SK-N-SH treated with all-trans-retinoic acid at 6 μM for 48 hours (cell line): ENCODE measurements at regions not wholly inside any gene's neighbourhood (a gene's known extent, or its start where the extent isn't known, plus 50 kb on each side); places are given as distances from the start of the nearest gene placed in this dataset.

Experiments
- ATAC-seq: fragments of 200-7000 bp; cut with Tn5 transposase; 3 replicates; pipeline ENCODE4 v1.9.1; 2020; ENCODE audit warnings: mild to moderate bottlenecking, moderate library complexity
- ARNTL ChIP-seq: fragments of 450-650 bp; formaldehyde crosslinking; IDR thresholded peaks from 2 replicates; pipeline ENCODE4 v1.5.0; 2020; ENCODE audit warnings: low read depth, mild to moderate bottlenecking, moderate library complexity, borderline replicate concordance
- BACH2 ChIP-seq: fragments of 250-450 bp; sonication (Bioruptor Pico); IDR thresholded peaks from 2 replicates; pipeline ENCODE4 v1.9.0; 2021; ENCODE audit warnings: mild to moderate bottlenecking, borderline replicate concordance
- CSDC2 ChIP-seq: fragments of 250-450 bp; sonication (Bioruptor Pico); IDR thresholded peaks from 2 replicates; pipeline ENCODE4 v1.5.0; 2020; ENCODE audit warnings: mild to moderate bottlenecking, moderate library complexity
- GLIS3 ChIP-seq: fragments of 250-450 bp; sonication (Bioruptor Pico); IDR thresholded peaks from 2 replicates; pipeline ENCODE4 v1.5.0; 2020; ENCODE audit warnings: mild to moderate bottlenecking, moderate library complexity
- ISL1 ChIP-seq: fragments of 250-450 bp; sonication (Bioruptor Pico); IDR thresholded peaks from 2 replicates; pipeline ENCODE4 v2.1.2; 2022; ENCODE audit warnings: mild to moderate bottlenecking, moderate library complexity
- OSR1 ChIP-seq: fragments of 250-450 bp; sonication (Bioruptor Pico); IDR thresholded peaks from 2 replicates; pipeline ENCODE4 v1.8.0; 2022; ENCODE audit warnings: moderate library complexity, mild to moderate bottlenecking, inconsistent platforms
- PATZ1 ChIP-seq: fragments of 250-450 bp; sonication (Bioruptor Pico); IDR thresholded peaks from 2 replicates; pipeline ENCODE4 v1.8.0; 2020; ENCODE audit warnings: mild to moderate bottlenecking, moderate library complexity, borderline replicate concordance
- POU6F1 ChIP-seq: fragments of 250-450 bp; sonication (Bioruptor Pico); IDR thresholded peaks from 2 replicates; pipeline ENCODE4 v1.8.0; 2021; ENCODE audit warnings: low read depth, mild to moderate bottlenecking, moderate library complexity, borderline replicate concordance
- PPARA ChIP-seq: fragments of 250-450 bp; sonication (Bioruptor Pico); IDR thresholded peaks from 2 replicates; pipeline ENCODE4 v1.5.0; 2020; ENCODE audit warnings: mild to moderate bottlenecking, borderline replicate concordance
- RARB ChIP-seq: fragments of 250-450 bp; sonication (Bioruptor Pico); IDR thresholded peaks from 2 replicates; pipeline ENCODE4 v1.8.0; 2021; ENCODE audit warnings: mild to moderate bottlenecking, moderate library complexity
- SNAI2 ChIP-seq: fragments of 250-450 bp; sonication (Bioruptor Pico); IDR thresholded peaks from 2 replicates; pipeline ENCODE4 v1.5.0; 2020; ENCODE audit warnings: mild to moderate bottlenecking, moderate library complexity
- TCF4 ChIP-seq: fragments of 250-450 bp; sonication (Bioruptor Pico); IDR thresholded peaks from 2 replicates; pipeline ENCODE4 v1.8.0; 2021; ENCODE audit warnings: mild to moderate bottlenecking, moderate library complexity, borderline replicate concordance
- TOX ChIP-seq: fragments of 250-450 bp; sonication (Bioruptor Pico); IDR thresholded peaks from 2 replicates; pipeline ENCODE4 v1.8.0; 2021; ENCODE audit warnings: mild to moderate bottlenecking, moderate library complexity, borderline replicate concordance
- ZFP3 ChIP-seq: fragments of 250-450 bp; sonication (Bioruptor Pico); IDR thresholded peaks from 2 replicates; pipeline ENCODE4 v1.5.0; 2020; ENCODE audit warnings: mild to moderate bottlenecking, moderate library complexity
- ZFP30 ChIP-seq: fragments of 450-650 bp; formaldehyde crosslinking; IDR thresholded peaks from 2 replicates; pipeline ENCODE4 v1.5.0; 2022; ENCODE audit warnings: mild to moderate bottlenecking, moderate library complexity
- ZNF70 ChIP-seq: fragments of 450-650 bp; formaldehyde crosslinking; IDR thresholded peaks from 2 replicates; pipeline ENCODE4 v1.5.0; 2020; ENCODE audit warnings: mild to moderate bottlenecking, moderate library complexity
- ZNF8 ChIP-seq: fragments of 450-650 bp; formaldehyde crosslinking; IDR thresholded peaks from 2 replicates; pipeline ENCODE4 v1.5.0; 2020; ENCODE audit warnings: mild to moderate bottlenecking, moderate library complexity
- TF ChIP-seq, protein P1 (sequence below): fragments of 250-450 bp; sonication (Bioruptor Pico); IDR thresholded peaks from 2 replicates; pipeline ENCODE4 v1.5.1; 2020; ENCODE audit warnings: low read depth, mild to moderate bottlenecking, moderate library complexity
- TF ChIP-seq, protein P2 (sequence below): fragments of 250-450 bp; sonication (Bioruptor Pico); IDR thresholded peaks from 2 replicates; pipeline ENCODE4 v1.5.0; 2020; ENCODE audit warnings: mild to moderate bottlenecking, moderate library complexity

- no peak; the same call in 2 of the 3 replicates for ATAC-seq
- TF ChIP-seq ZFP30 (CRISPR knock-in tag) (no peak), POU6F1 (CRISPR knock-in tag) (no peak), ARNTL (CRISPR knock-in tag) (no peak)
These were observed 57.0 kb downstream of the SEC61G start for GRCh38 chr7:54701982-54702381.

DNA sequence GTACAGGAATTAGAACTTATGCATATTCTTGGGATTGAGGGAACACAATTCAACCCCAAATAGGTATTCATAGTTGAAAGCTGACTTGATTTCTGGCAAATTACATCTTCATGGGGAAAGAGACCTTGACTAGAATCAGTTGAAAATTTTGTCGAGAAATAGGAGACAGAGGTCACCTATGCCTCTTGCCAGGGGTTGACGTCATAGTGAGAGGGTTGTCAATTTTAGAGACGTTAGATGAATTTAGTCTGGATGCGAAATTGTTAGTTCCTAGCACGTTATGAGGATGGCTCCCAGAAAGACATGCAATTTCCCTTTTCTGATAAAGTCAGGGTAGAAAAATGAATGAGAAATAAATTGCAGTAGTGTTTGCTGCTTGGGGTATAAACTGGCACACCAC, 59.3 kb downstream of the SEC61G start:
- ATAC-seq, result no peak
- TF ChIP-seq CSDC2, result no peak
- TF ChIP-seq TCF4 (CRISPR knock-in tag), result no peak
- no peak for TF ChIP-seq ZFP3 (CRISPR knock-in tag)

- ATAC-seq, result no peak
- no peak for TF ChIP-seq OSR1
- TF ChIP-seq GLIS3, result no peak
- TF ChIP-seq, protein P1, sequence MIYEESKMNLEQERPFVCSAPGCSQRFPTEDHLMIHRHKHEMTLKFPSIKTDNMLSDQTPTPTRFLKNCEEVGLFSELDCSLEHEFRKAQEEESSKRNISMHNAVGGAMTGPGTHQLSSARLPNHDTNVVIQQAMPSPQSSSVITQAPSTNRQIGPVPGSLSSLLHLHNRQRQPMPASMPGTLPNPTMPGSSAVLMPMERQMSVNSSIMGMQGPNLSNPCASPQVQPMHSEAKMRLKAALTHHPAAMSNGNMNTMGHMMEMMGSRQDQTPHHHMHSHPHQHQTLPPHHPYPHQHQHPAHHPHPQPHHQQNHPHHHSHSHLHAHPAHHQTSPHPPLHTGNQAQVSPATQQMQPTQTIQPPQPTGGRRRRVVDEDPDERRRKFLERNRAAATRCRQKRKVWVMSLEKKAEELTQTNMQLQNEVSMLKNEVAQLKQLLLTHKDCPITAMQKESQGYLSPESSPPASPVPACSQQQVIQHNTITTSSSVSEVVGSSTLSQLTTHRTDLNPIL (CRISPR knock-in tag), result no peak
- no peak for TF ChIP-seq ZNF8 (CRISPR knock-in tag)
- TF ChIP-seq ARNTL (CRISPR knock-in tag), result no peak
- TF ChIP-seq SNAI2 (CRISPR knock-in tag), result no peak
- TF ChIP-seq ISL1, result no peak
These were observed 61.3 kb downstream of the SEC61G start for GRCh38 chr7:54697659-54698186.

- no peak for TF ChIP-seq PATZ1
- no peak for TF ChIP-seq BACH2 (CRISPR knock-in tag)
- TF ChIP-seq POU6F1 (CRISPR knock-in tag), result no peak
- TF ChIP-seq CSDC2, result no peak
- TF ChIP-seq ZFP30 (CRISPR knock-in tag), result no peak
- TF ChIP-seq GLIS3, result no peak
- no peak for TF ChIP-seq ZNF70 (CRISPR knock-in tag)
- TF ChIP-seq ISL1, result no peak
- TF ChIP-seq, protein P2, sequence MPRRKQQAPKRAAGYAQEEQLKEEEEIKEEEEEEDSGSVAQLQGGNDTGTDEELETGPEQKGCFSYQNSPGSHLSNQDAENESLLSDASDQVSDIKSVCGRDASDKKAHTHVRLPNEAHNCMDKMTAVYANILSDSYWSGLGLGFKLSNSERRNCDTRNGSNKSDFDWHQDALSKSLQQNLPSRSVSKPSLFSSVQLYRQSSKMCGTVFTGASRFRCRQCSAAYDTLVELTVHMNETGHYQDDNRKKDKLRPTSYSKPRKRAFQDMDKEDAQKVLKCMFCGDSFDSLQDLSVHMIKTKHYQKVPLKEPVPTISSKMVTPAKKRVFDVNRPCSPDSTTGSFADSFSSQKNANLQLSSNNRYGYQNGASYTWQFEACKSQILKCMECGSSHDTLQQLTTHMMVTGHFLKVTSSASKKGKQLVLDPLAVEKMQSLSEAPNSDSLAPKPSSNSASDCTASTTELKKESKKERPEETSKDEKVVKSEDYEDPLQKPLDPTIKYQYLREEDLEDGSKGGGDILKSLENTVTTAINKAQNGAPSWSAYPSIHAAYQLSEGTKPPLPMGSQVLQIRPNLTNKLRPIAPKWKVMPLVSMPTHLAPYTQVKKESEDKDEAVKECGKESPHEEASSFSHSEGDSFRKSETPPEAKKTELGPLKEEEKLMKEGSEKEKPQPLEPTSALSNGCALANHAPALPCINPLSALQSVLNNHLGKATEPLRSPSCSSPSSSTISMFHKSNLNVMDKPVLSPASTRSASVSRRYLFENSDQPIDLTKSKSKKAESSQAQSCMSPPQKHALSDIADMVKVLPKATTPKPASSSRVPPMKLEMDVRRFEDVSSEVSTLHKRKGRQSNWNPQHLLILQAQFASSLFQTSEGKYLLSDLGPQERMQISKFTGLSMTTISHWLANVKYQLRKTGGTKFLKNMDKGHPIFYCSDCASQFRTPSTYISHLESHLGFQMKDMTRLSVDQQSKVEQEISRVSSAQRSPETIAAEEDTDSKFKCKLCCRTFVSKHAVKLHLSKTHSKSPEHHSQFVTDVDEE (CRISPR knock-in tag), result no peak
- TF ChIP-seq RARB (CRISPR knock-in tag), result no peak
- no peak for TF ChIP-seq SNAI2 (CRISPR knock-in tag)
- no peak for ATAC-seq
These were observed 68.1 kb downstream of the SEC61G start for GRCh38 chr7:54690892-54691291.

- ATAC-seq, result no peak
- TF ChIP-seq ZFP3 (CRISPR knock-in tag) (no peak), TOX (no peak), ZFP30 (CRISPR knock-in tag) (no peak), TCF4 (CRISPR knock-in tag) (no peak), GLIS3 (no peak), PPARA (CRISPR knock-in tag) (no peak), RARB (CRISPR knock-in tag) (no peak), SNAI2 (CRISPR knock-in tag) (no peak), ZNF70 (CRISPR knock-in tag) (no peak), ZNF8 (CRISPR knock-in tag) (no peak)
- TF ChIP-seq, protein P1 (CRISPR knock-in tag), result no peak
- TF ChIP-seq, protein P2 (CRISPR knock-in tag), result no peak
These were observed 69.0 kb downstream of the SEC61G start for GRCh38 chr7:54690050-54690443.
